Progenitor cell of endocrine pancreas (in vitro differentiated cells): ENCODE measurements at regions not wholly inside any gene's neighbourhood (a gene's known extent, or its start where the extent isn't known, plus 50 kb on each side); places are given as distances from the start of the nearest gene placed in this dataset.

ENCODE experiments used
- DNase-seq: peaks from one replicate; pipeline ENCODE4 v3.0.0; 2021; ENCODE audit warnings: low spot score; ENCODE audit not compliant: unreplicated experiment
- H3K27ac Mint-ChIP-seq: 2 replicates; pipeline ENCODE4 v1.8.0; 2021; ENCODE audit warnings: mild to moderate bottlenecking, moderate library complexity, mixed read lengths
- H3K27me3 Mint-ChIP-seq: 2 replicates; pipeline ENCODE4 v1.8.0; 2021; ENCODE audit warnings: mixed read lengths
- H3K36me3 Mint-ChIP-seq: 2 replicates; pipeline ENCODE4 v1.8.0; 2022; ENCODE audit warnings: mixed read lengths; ENCODE audit not compliant: insufficient read depth
- H3K4me1 Mint-ChIP-seq: 2 replicates; pipeline ENCODE4 v1.8.0; 2021; ENCODE audit warnings: low read depth, mixed read lengths
- H3K4me3 Mint-ChIP-seq: 2 replicates; pipeline ENCODE4 v1.8.0; 2021; ENCODE audit warnings: low read depth, mild to moderate bottlenecking, moderate library complexity, mixed read lengths
- H3K9me3 Mint-ChIP-seq: 2 replicates; pipeline ENCODE4 v1.8.0; 2021; ENCODE audit warnings: low read depth, mixed read lengths
- CTCF ChIP-seq: fragments of 200-600 bp; sonication (generic); IDR thresholded peaks from one replicate; pipeline ENCODE4 v1.5.0; 2021; ENCODE audit warnings: antibody characterized with exemption, mild to moderate bottlenecking; ENCODE audit not compliant: unreplicated experiment

- TF ChIP-seq CTCF = no peak
- Mint-ChIP-seq H3K27ac (peak overlapping the region; percentile 57), H3K4me3 (no peak overlapping the region), H3K36me3 (peaks cover 8% of the 10 kb centered on the region), H3K9me3 (peaks cover 3% of the 10 kb centered on the region), H3K4me1 (peaks cover 21% of the 10 kb centered on the region), H3K27me3 (no peaks in the 10 kb centered on the region)
- no peak for DNase-seq
Measured at GRCh38 chr3:124620600-124621063, 109.6 kb upstream of the UMPS start.

- TF ChIP-seq CTCF = no peak
- peaks cover 21% of the 10 kb centered on the region for H3K4me1 Mint-ChIP-seq
- H3K36me3 Mint-ChIP-seq = peaks cover 8% of the 10 kb centered on the region
- DNase-seq = no peak
- H3K4me3 Mint-ChIP-seq = no peak overlapping the region
- H3K27me3 Mint-ChIP-seq = no peaks in the 10 kb centered on the region
- peaks cover 3% of the 10 kb centered on the region for H3K9me3 Mint-ChIP-seq
- no peak overlapping the region for H3K27ac Mint-ChIP-seq
Measured at GRCh38 chr3:124621498-124621897, 108.8 kb upstream of the UMPS start.

GRCh38 chr3:124625074-124625473 lies 105.2 kb upstream of the UMPS start:
- no peaks in the 10 kb centered on the region for H3K27me3 Mint-ChIP-seq
- no peak overlapping the region for H3K4me3 Mint-ChIP-seq
- no peak for DNase-seq
- no peak overlapping the region for H3K27ac Mint-ChIP-seq
- no peaks in the 10 kb centered on the region for H3K9me3 Mint-ChIP-seq
- peaks cover 34% of the 10 kb centered on the region for H3K4me1 Mint-ChIP-seq
- TF ChIP-seq CTCF = no peak
- peaks cover 2% of the 10 kb centered on the region for H3K36me3 Mint-ChIP-seq

GRCh38 chr3:124627501-124627908 lies 102.7 kb upstream of the UMPS start:
- no peak overlapping the region for H3K27ac Mint-ChIP-seq
- H3K4me3 Mint-ChIP-seq = peak overlapping the region; percentile 8
- no peak for TF ChIP-seq CTCF
- peaks cover 4% of the 10 kb centered on the region for H3K36me3 Mint-ChIP-seq
- no peak for DNase-seq
- H3K27me3 Mint-ChIP-seq = no peaks in the 10 kb centered on the region
- no peaks in the 10 kb centered on the region for H3K9me3 Mint-ChIP-seq
- H3K4me1 Mint-ChIP-seq = peaks cover 33% of the 10 kb centered on the region

- Mint-ChIP-seq H3K27ac (no peak overlapping the region), H3K27me3 (no peaks in the 10 kb centered on the region), H3K36me3 (peaks cover 5% of the 10 kb centered on the region), H3K9me3 (no peaks in the 10 kb centered on the region), H3K4me1 (peaks cover 34% of the 10 kb centered on the region), H3K4me3 (no peak overlapping the region)
- TF ChIP-seq CTCF = no peak
- DNase-seq = no peak
Measured at GRCh38 chr3:124628863-124629262, 101.4 kb upstream of the UMPS start.
